ENCODE measurements at regions not wholly inside any gene's neighbourhood (a gene's known extent, or its start where the extent isn't known, plus 50 kb on each side); places are given as distances from the start of the nearest gene placed in this dataset.
"Not testable (repeated sequence)": the region's sequence is repeated elsewhere in the genome, so short reads cannot be mapped to it uniquely, and the experiment has no call there.

- in situ Hi-C loops (cut with MboI; ENCODE audit: low sequenced_read_pairs): no loop called here
Measured at GRCh38 chr22:49514211-49514610, 313.5 kb downstream of the BRD1 start.

- in situ Hi-C loops (cut with MboI; ENCODE audit: low sequenced_read_pairs): no loop called here
Measured at GRCh38 chr22:49513358-49513851, 314.3 kb downstream of the BRD1 start.

GRCh38 chr22:49512487-49513165 is 315.0 kb downstream of the BRD1 start:
- in situ Hi-C loops (cut with MboI; ENCODE audit: low sequenced_read_pairs): no loop called here

- in situ Hi-C loops (cut with MboI; ENCODE audit: low sequenced_read_pairs): not testable (repeated sequence)
Measured at GRCh38 chr22:49511393-49512189, 316.1 kb downstream of the BRD1 start.

GRCh38 chr22:49510718-49511117 is 317.0 kb downstream of the BRD1 start:
- in situ Hi-C loops (cut with MboI; ENCODE audit: low sequenced_read_pairs): no loop called here

- in situ Hi-C loops (cut with MboI; ENCODE audit: low sequenced_read_pairs): no loop called here
Measured at GRCh38 chr22:49509016-49509415, 318.7 kb downstream of the BRD1 start.

GRCh38 chr22:49508561-49508960 is 319.1 kb downstream of the BRD1 start:
- in situ Hi-C loops (cut with MboI; ENCODE audit: low sequenced_read_pairs): no loop called here

- in situ Hi-C loops (cut with MboI; ENCODE audit: low sequenced_read_pairs): no loop called here
Measured at GRCh38 chr22:49507607-49508292, 319.9 kb downstream of the BRD1 start.

GRCh38 chr22:49506010-49506400 is 321.7 kb downstream of the BRD1 start:
- in situ Hi-C loops (cut with MboI; ENCODE audit: low sequenced_read_pairs): no loop called here

- in situ Hi-C loops (cut with MboI; ENCODE audit: low sequenced_read_pairs): no loop called here
Measured at GRCh38 chr22:49505337-49506009, 322.2 kb downstream of the BRD1 start.

GRCh38 chr22:49503896-49504521 is 323.7 kb downstream of the BRD1 start:
- in situ Hi-C loops (cut with MboI; ENCODE audit: low sequenced_read_pairs): no loop called here

- in situ Hi-C loops (cut with MboI; ENCODE audit: low sequenced_read_pairs): no loop called here
Measured at GRCh38 chr22:49503321-49503720, 324.4 kb downstream of the BRD1 start.

- in situ Hi-C loops (cut with MboI; ENCODE audit: low sequenced_read_pairs): no loop called here
Measured at GRCh38 chr22:49502126-49502826, 325.4 kb downstream of the BRD1 start.

GRCh38 chr22:49500942-49501395 is 326.7 kb downstream of the BRD1 start:
- in situ Hi-C loops (cut with MboI; ENCODE audit: low sequenced_read_pairs): no loop called here

- in situ Hi-C loops (cut with MboI; ENCODE audit: low sequenced_read_pairs): no loop called here
Measured at GRCh38 chr22:49500076-49500460, 327.6 kb downstream of the BRD1 start.

GRCh38 chr22:49499433-49500075 is 328.1 kb downstream of the BRD1 start:
- in situ Hi-C loops (cut with MboI; ENCODE audit: low sequenced_read_pairs): no loop called here

GRCh38 chr22:49497266-49497665 is 330.4 kb downstream of the BRD1 start:
- in situ Hi-C loops (cut with MboI; ENCODE audit: low sequenced_read_pairs): no loop called here

GRCh38 chr22:49494555-49494954 is 333.1 kb downstream of the BRD1 start:
- in situ Hi-C loops (cut with MboI; ENCODE audit: low sequenced_read_pairs): no loop called here

- in situ Hi-C loops (cut with MboI; ENCODE audit: low sequenced_read_pairs): no loop called here
Measured at GRCh38 chr22:49492741-49493251, 334.9 kb downstream of the BRD1 start.
